ENCODE measurements at regions not wholly inside any gene's neighbourhood (a gene's known extent, or its start where the extent isn't known, plus 50 kb on each side); places are given as distances from the start of the nearest gene placed in this dataset.

DNA sequence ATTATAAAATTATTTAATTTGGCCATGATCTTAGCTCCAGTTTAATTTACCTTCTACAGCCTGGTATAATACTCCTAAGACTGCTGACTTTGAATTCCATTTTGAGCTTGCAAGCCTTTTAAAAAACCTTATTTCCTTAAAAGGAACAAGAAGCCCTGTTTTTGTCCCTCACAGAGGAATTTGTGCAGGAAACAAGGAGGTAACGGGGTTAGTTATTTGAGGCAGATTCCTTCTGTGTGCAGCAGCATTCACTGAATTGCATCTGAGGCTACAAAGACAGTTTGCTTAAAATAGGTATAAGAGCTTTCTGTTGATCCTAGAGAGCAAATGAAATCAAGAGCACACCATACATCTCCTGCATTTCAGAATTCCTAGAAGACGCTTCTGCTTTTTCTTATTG lies 403.3 kb upstream of the PRICKLE1 start:
- DNase-seq (ENCODE audit: low spot score): no peak
- Histone ChIP-seq H3K4me1 (ENCODE audit: control insufficient read depth in 4 of 4, insufficient read depth in 4 of 4, low read length in 3 of 4) (no peaks in the 10 kb centered on the region), H3K9ac (ENCODE audit: low read depth in 1 of 2, low read length in 2 of 2) (no peak overlapping the region), H3K27ac (ENCODE audit: low read depth in 1 of 2, low read length in 2 of 2) (no peak overlapping the region), H3K27me3 (ENCODE audit: control insufficient read depth in 4 of 4, insufficient read depth in 4 of 4, low read length in 3 of 4) (no peaks in the 10 kb centered on the region), H3K36me3 (ENCODE audit: control insufficient read depth in 4 of 4, insufficient read depth in 3 of 4, low read depth in 1 of 4, low read length in 3 of 4) (no peaks in the 10 kb centered on the region), H3K4me3 (ENCODE audit: low read depth in 1 of 3, low read length in 3 of 3) (no peak overlapping the region), H3K9me3 (ENCODE audit: control insufficient read depth in 4 of 4, low read length in 3 of 4) (no peaks in the 10 kb centered on the region)
- no peak for TF ChIP-seq EGR1 (IDR thresholded peaks at IDR 0.05; ENCODE audit: low read depth in 2 of 2)
- TF ChIP-seq, protein P1, sequence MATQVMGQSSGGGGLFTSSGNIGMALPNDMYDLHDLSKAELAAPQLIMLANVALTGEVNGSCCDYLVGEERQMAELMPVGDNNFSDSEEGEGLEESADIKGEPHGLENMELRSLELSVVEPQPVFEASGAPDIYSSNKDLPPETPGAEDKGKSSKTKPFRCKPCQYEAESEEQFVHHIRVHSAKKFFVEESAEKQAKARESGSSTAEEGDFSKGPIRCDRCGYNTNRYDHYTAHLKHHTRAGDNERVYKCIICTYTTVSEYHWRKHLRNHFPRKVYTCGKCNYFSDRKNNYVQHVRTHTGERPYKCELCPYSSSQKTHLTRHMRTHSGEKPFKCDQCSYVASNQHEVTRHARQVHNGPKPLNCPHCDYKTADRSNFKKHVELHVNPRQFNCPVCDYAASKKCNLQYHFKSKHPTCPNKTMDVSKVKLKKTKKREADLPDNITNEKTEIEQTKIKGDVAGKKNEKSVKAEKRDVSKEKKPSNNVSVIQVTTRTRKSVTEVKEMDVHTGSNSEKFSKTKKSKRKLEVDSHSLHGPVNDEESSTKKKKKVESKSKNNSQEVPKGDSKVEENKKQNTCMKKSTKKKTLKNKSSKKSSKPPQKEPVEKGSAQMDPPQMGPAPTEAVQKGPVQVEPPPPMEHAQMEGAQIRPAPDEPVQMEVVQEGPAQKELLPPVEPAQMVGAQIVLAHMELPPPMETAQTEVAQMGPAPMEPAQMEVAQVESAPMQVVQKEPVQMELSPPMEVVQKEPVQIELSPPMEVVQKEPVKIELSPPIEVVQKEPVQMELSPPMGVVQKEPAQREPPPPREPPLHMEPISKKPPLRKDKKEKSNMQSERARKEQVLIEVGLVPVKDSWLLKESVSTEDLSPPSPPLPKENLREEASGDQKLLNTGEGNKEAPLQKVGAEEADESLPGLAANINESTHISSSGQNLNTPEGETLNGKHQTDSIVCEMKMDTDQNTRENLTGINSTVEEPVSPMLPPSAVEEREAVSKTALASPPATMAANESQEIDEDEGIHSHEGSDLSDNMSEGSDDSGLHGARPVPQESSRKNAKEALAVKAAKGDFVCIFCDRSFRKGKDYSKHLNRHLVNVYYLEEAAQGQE (IDR thresholded peaks at IDR 0.05): no peak
- WGBS: 75% methylated on average over 2 of the region's 2 CpGs

DNA sequence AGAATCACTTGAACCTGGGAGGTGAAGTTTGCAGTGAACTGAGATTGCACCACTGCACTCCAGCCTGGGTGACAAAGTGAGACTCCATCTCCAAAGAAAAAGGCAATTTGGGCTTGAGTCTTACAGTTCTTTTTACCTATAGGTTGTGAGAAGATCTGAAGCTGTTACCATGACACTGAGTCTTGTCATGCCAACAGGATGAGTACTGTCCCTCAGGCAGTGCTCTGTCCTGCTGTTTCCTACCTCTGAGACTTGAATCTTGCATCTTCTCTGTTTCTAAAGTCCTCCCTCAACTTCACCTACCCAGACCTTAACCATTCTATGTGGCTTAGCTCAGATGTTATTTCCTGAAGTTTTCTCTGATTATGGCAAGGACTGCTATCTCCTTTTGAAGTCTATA lies 400.8 kb upstream of the PRICKLE1 start:
- no peaks in the 10 kb centered on the region for H3K9me3 ChIP-seq (ENCODE audit: control insufficient read depth in 4 of 4, low read length in 3 of 4)
- no peak overlapping the region for H3K27ac ChIP-seq (ENCODE audit: low read depth in 1 of 2, low read length in 2 of 2)
- DNase-seq (ENCODE audit: low spot score): no peak
- TF ChIP-seq NR2F2 (IDR thresholded peaks at IDR 0.05) (no peak), YY1 (IDR thresholded peaks at IDR 0.05) (no peak), SP1 (IDR thresholded peaks at IDR 0.05) (no peak), GABPA (IDR thresholded peaks at IDR 0.05 in 1 of 2, conservative IDR thresholded peaks at IDR 0.05 in 1 of 2) (no peak), HNF4G (IDR thresholded peaks at IDR 0.05) (no peak), JUND (IDR thresholded peaks at IDR 0.05) (no peak)
- no peaks in the 10 kb centered on the region for H3K36me3 ChIP-seq (ENCODE audit: control insufficient read depth in 4 of 4, insufficient read depth in 3 of 4, low read depth in 1 of 4, low read length in 3 of 4)
- no peaks in the 10 kb centered on the region for H3K4me1 ChIP-seq (ENCODE audit: control insufficient read depth in 4 of 4, insufficient read depth in 4 of 4, low read length in 3 of 4)
- H3K9ac ChIP-seq (ENCODE audit: low read depth in 1 of 2, low read length in 2 of 2): no peak overlapping the region
- no peak overlapping the region for H3K4me3 ChIP-seq (ENCODE audit: low read depth in 1 of 3, low read length in 3 of 3)
- no peaks in the 10 kb centered on the region for H3K27me3 ChIP-seq (ENCODE audit: control insufficient read depth in 4 of 4, insufficient read depth in 4 of 4, low read length in 3 of 4)

DNA sequence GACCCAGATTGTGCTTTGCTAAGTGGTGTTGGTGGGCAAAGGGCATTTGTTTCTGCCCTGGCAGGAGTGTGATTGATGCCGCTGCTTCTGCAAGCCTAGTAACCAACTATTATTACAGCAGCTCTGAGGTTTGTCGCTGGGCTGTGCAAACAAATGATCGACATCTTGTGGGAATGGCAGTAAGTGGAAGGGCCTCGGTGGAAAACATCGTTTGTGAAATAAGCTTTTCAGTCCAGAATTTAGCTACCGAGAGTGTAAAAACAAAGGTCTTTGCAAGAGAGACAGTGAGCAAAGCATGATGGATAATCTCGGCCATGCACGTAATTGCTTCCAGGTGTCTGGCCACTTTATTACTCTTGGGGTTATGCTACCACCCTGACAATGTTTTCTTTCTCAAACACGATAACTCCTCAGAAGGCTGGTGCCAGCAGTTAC lies 397.7 kb upstream of the PRICKLE1 start:
- WGBS: 50% methylated on average over 9 of the region's 9 CpGs
- no peaks in the 10 kb centered on the region for H3K36me3 ChIP-seq (ENCODE audit: control insufficient read depth in 4 of 4, insufficient read depth in 3 of 4, low read depth in 1 of 4, low read length in 3 of 4)
- DNase-seq (ENCODE audit: low spot score): no peak
- no peak overlapping the region for H3K4me3 ChIP-seq (ENCODE audit: low read depth in 1 of 3, low read length in 3 of 3)
- no peak overlapping the region for H3K9ac ChIP-seq (ENCODE audit: low read depth in 1 of 2, low read length in 2 of 2)
- H3K27ac ChIP-seq (ENCODE audit: low read depth in 1 of 2, low read length in 2 of 2): no peak overlapping the region
- no peaks in the 10 kb centered on the region for H3K27me3 ChIP-seq (ENCODE audit: control insufficient read depth in 4 of 4, insufficient read depth in 4 of 4, low read length in 3 of 4)
- no peaks in the 10 kb centered on the region for H3K4me1 ChIP-seq (ENCODE audit: control insufficient read depth in 4 of 4, insufficient read depth in 4 of 4, low read length in 3 of 4)
- no peaks in the 10 kb centered on the region for H3K9me3 ChIP-seq (ENCODE audit: control insufficient read depth in 4 of 4, low read length in 3 of 4)
- TF ChIP-seq HNF4A (conservative IDR thresholded peaks at IDR 0.05): no peak
- TF ChIP-seq, protein P1 (IDR thresholded peaks at IDR 0.05): no peak
- TF ChIP-seq, protein P2, sequence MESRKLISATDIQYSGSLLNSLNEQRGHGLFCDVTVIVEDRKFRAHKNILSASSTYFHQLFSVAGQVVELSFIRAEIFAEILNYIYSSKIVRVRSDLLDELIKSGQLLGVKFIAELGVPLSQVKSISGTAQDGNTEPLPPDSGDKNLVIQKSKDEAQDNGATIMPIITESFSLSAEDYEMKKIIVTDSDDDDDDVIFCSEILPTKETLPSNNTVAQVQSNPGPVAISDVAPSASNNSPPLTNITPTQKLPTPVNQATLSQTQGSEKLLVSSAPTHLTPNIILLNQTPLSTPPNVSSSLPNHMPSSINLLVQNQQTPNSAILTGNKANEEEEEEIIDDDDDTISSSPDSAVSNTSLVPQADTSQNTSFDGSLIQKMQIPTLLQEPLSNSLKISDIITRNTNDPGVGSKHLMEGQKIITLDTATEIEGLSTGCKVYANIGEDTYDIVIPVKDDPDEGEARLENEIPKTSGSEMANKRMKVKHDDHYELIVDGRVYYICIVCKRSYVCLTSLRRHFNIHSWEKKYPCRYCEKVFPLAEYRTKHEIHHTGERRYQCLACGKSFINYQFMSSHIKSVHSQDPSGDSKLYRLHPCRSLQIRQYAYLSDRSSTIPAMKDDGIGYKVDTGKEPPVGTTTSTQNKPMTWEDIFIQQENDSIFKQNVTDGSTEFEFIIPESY (IDR thresholded peaks at IDR 0.05): no peak
- no peak for TF ChIP-seq YY1 (IDR thresholded peaks at IDR 0.05)
- no peak for TF ChIP-seq RAD21 (IDR thresholded peaks at IDR 0.05)
- no peak for TF ChIP-seq FOXA2 (IDR thresholded peaks at IDR 0.05)
- TF ChIP-seq, protein P3, sequence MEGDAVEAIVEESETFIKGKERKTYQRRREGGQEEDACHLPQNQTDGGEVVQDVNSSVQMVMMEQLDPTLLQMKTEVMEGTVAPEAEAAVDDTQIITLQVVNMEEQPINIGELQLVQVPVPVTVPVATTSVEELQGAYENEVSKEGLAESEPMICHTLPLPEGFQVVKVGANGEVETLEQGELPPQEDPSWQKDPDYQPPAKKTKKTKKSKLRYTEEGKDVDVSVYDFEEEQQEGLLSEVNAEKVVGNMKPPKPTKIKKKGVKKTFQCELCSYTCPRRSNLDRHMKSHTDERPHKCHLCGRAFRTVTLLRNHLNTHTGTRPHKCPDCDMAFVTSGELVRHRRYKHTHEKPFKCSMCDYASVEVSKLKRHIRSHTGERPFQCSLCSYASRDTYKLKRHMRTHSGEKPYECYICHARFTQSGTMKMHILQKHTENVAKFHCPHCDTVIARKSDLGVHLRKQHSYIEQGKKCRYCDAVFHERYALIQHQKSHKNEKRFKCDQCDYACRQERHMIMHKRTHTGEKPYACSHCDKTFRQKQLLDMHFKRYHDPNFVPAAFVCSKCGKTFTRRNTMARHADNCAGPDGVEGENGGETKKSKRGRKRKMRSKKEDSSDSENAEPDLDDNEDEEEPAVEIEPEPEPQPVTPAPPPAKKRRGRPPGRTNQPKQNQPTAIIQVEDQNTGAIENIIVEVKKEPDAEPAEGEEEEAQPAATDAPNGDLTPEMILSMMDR (IDR thresholded peaks at IDR 0.05; ENCODE audit: low read depth, low read length, missing input control): no peak
- TF ChIP-seq, protein P4, sequence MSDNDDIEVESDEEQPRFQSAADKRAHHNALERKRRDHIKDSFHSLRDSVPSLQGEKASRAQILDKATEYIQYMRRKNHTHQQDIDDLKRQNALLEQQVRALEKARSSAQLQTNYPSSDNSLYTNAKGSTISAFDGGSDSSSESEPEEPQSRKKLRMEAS (IDR thresholded peaks at IDR 0.05): no peak
- TF ChIP-seq FOXA1 (IDR thresholded peaks at IDR 0.05): no peak
- TF ChIP-seq SP1 (IDR thresholded peaks at IDR 0.05): no peak
- no peak for TF ChIP-seq EGR1 (IDR thresholded peaks at IDR 0.05; ENCODE audit: low read depth in 2 of 2)
- TF ChIP-seq RXRA (IDR thresholded peaks at IDR 0.05): no peak
- TF ChIP-seq, protein P5, sequence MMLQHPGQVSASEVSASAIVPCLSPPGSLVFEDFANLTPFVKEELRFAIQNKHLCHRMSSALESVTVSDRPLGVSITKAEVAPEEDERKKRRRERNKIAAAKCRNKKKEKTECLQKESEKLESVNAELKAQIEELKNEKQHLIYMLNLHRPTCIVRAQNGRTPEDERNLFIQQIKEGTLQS (IDR thresholded peaks at IDR 0.05): no peak
- no peak for TF ChIP-seq HNF4G (IDR thresholded peaks at IDR 0.05)
- no peak for TF ChIP-seq JUND (IDR thresholded peaks at IDR 0.05)

All from liver (tissue), 8 donors.